Neutrophil (primary cell): ENCODE measurements at regions not wholly inside any gene's neighbourhood (a gene's known extent, or its start where the extent isn't known, plus 50 kb on each side); places are given as distances from the start of the nearest gene placed in this dataset.

ENCODE experiments used
- H3K27ac ChIP-seq: fragments of 200-600 bp; sonication (generic); 2 replicates; pipeline ENCODE4 v1.5.1; 2016; ENCODE audit warnings: mild to moderate bottlenecking, moderate library complexity
- H3K27me3 ChIP-seq: fragments of 200-600 bp; sonication (generic); 2 replicates; pipeline ENCODE4 v1.6.0; 2016; ENCODE audit warnings: mild to moderate bottlenecking
- H3K36me3 ChIP-seq: fragments of 200-600 bp; sonication (generic); 2 replicates; pipeline ENCODE4 v1.5.1; 2017
- H3K4me1 ChIP-seq, 2 experiments: fragments of 200-600 bp in 1 of 2; sonication (generic) in 1 of 2; 1 replicate in 1 of 2; 2 replicates in 1 of 2; pipeline versions ENCODE4 v1.5.1 to v1.6.1; 2013 to 2016; ENCODE audit warnings: low read depth in 1 of 2, low read length in 1 of 2, mild to moderate bottlenecking in 1 of 2, moderate library complexity in 1 of 2; ENCODE audit not compliant: control insufficient read depth in 1 of 2, insufficient read depth in 1 of 2
- H3K4me3 ChIP-seq, 2 experiments: fragments of 200-600 bp in 1 of 2; sonication (generic) in 1 of 2; 1 replicate in 1 of 2; 2 replicates in 1 of 2; pipeline ENCODE4 v1.5.1; 2013 to 2016; ENCODE audit warnings: low read depth in 1 of 2, low read length in 1 of 2, mild to moderate bottlenecking in 1 of 2, moderate library complexity in 1 of 2
- H3K9me3 ChIP-seq: fragments of 200-600 bp; sonication (generic); 2 replicates; pipeline ENCODE4 v1.5.1; 2016
- CTCF ChIP-seq: fragments of 200-600 bp; sonication (generic); IDR thresholded peaks from 2 replicates; pipeline ENCODE4 v1.5.1; 2016; ENCODE audit warnings: antibody characterized with exemption

- H3K4me3 ChIP-seq = no peak overlapping the region
- no peaks in the 10 kb centered on the region for H3K36me3 ChIP-seq
- no peaks in the 10 kb centered on the region for H3K9me3 ChIP-seq
- H3K27ac ChIP-seq = no peak overlapping the region
- no peak for TF ChIP-seq CTCF
- no peaks in the 10 kb centered on the region for H3K27me3 ChIP-seq
- no peaks in the 10 kb centered on the region for H3K4me1 ChIP-seq
Measured at GRCh38 chr2:106646605-106647004, 159.4 kb downstream of the CD8B2 start.

GRCh38 chr2:106649306-106649705 lies 162.1 kb downstream of the CD8B2 start:
- H3K36me3 ChIP-seq = no peaks in the 10 kb centered on the region
- no peaks in the 10 kb centered on the region for H3K4me1 ChIP-seq
- no peak overlapping the region for H3K27ac ChIP-seq
- H3K4me3 ChIP-seq = no peak overlapping the region
- no peaks in the 10 kb centered on the region for H3K27me3 ChIP-seq
- H3K9me3 ChIP-seq = no peaks in the 10 kb centered on the region
- TF ChIP-seq CTCF = no peak

GRCh38 chr2:106653465-106653864 lies 166.3 kb downstream of the CD8B2 start:
- no peaks in the 10 kb centered on the region for H3K9me3 ChIP-seq
- no peaks in the 10 kb centered on the region for H3K4me1 ChIP-seq
- H3K27ac ChIP-seq = no peak overlapping the region
- no peaks in the 10 kb centered on the region for H3K27me3 ChIP-seq
- H3K36me3 ChIP-seq = no peaks in the 10 kb centered on the region
- no peak overlapping the region for H3K4me3 ChIP-seq
- TF ChIP-seq CTCF = no peak

- no peak for TF ChIP-seq CTCF
- no peaks in the 10 kb centered on the region for H3K27me3 ChIP-seq
Measured at GRCh38 chr2:106658616-106659015, 171.5 kb downstream of the CD8B2 start.

GRCh38 chr2:106664669-106665068 lies 177.5 kb downstream of the CD8B2 start:
- H3K9me3 ChIP-seq = no peaks in the 10 kb centered on the region
- H3K36me3 ChIP-seq = no peaks in the 10 kb centered on the region
- no peaks in the 10 kb centered on the region for H3K27me3 ChIP-seq
- no peak overlapping the region for H3K27ac ChIP-seq
- no peak overlapping the region for H3K4me3 ChIP-seq
- TF ChIP-seq CTCF = no peak
- no peaks in the 10 kb centered on the region for H3K4me1 ChIP-seq

More at GRCh38 chr2:106658616-106659015, 171.5 kb downstream of the CD8B2 start:
- H3K4me3 ChIP-seq = no peak overlapping the region
- no peaks in the 10 kb centered on the region for H3K4me1 ChIP-seq
- H3K27ac ChIP-seq = no peak overlapping the region
- no peaks in the 10 kb centered on the region for H3K36me3 ChIP-seq
- H3K9me3 ChIP-seq = no peaks in the 10 kb centered on the region

- no peaks in the 10 kb centered on the region for H3K36me3 ChIP-seq
- H3K27me3 ChIP-seq = no peaks in the 10 kb centered on the region
- no peak overlapping the region for H3K4me3 ChIP-seq
- no peak for TF ChIP-seq CTCF
- H3K27ac ChIP-seq = no peak overlapping the region
- no peaks in the 10 kb centered on the region for H3K9me3 ChIP-seq
- H3K4me1 ChIP-seq = no peaks in the 10 kb centered on the region
Measured at GRCh38 chr2:106667478-106668070, 180.4 kb downstream of the CD8B2 start.
